ENCODE measurements at regions not wholly inside any gene's neighbourhood (a gene's known extent, or its start where the extent isn't known, plus 50 kb on each side); places are given as distances from the start of the nearest gene placed in this dataset.

DNA sequence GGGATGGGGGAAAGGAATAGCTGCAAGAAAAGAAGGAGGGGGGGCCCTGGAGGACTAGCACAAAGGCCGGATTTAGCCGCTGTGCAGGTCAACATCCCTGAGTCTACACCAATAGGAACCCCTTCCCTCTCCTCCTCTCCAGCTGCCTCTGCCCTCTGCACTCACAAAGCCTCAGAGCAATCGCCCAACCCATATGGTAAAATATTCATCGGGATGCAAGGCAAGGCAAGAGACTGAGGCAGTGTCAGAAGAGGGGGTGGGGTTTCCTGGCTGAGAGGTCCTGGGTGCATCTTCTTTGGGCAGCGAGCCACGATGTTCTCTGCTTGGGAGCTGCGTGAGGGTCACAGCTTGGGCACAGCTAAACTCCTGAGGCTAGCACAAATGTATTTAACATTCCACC is 115.5 kb upstream of the NLRP1 start:
- no peak overlapping the region for H3K4me3 ChIP-seq (replicated peaks; ENCODE audit: insufficient read depth, low read length)
- no peak for DNase-seq (ENCODE audit: low read depth in 1 of 2, low spot score in 1 of 2)
- no peak overlapping the region for H3K27ac ChIP-seq (replicated peaks)
- TF ChIP-seq, protein P1, sequence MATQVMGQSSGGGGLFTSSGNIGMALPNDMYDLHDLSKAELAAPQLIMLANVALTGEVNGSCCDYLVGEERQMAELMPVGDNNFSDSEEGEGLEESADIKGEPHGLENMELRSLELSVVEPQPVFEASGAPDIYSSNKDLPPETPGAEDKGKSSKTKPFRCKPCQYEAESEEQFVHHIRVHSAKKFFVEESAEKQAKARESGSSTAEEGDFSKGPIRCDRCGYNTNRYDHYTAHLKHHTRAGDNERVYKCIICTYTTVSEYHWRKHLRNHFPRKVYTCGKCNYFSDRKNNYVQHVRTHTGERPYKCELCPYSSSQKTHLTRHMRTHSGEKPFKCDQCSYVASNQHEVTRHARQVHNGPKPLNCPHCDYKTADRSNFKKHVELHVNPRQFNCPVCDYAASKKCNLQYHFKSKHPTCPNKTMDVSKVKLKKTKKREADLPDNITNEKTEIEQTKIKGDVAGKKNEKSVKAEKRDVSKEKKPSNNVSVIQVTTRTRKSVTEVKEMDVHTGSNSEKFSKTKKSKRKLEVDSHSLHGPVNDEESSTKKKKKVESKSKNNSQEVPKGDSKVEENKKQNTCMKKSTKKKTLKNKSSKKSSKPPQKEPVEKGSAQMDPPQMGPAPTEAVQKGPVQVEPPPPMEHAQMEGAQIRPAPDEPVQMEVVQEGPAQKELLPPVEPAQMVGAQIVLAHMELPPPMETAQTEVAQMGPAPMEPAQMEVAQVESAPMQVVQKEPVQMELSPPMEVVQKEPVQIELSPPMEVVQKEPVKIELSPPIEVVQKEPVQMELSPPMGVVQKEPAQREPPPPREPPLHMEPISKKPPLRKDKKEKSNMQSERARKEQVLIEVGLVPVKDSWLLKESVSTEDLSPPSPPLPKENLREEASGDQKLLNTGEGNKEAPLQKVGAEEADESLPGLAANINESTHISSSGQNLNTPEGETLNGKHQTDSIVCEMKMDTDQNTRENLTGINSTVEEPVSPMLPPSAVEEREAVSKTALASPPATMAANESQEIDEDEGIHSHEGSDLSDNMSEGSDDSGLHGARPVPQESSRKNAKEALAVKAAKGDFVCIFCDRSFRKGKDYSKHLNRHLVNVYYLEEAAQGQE (IDR thresholded peaks at IDR 0.05; ENCODE audit: insufficient replicate concordance, low read depth), result no peak
- TF ChIP-seq GABPA (IDR thresholded peaks at IDR 0.05; ENCODE audit: low read depth), result no peak
- no peak for TF ChIP-seq POLR2AphosphoS5 (IDR thresholded peaks at IDR 0.05; ENCODE audit: low read depth)
- TF ChIP-seq, protein P2, sequence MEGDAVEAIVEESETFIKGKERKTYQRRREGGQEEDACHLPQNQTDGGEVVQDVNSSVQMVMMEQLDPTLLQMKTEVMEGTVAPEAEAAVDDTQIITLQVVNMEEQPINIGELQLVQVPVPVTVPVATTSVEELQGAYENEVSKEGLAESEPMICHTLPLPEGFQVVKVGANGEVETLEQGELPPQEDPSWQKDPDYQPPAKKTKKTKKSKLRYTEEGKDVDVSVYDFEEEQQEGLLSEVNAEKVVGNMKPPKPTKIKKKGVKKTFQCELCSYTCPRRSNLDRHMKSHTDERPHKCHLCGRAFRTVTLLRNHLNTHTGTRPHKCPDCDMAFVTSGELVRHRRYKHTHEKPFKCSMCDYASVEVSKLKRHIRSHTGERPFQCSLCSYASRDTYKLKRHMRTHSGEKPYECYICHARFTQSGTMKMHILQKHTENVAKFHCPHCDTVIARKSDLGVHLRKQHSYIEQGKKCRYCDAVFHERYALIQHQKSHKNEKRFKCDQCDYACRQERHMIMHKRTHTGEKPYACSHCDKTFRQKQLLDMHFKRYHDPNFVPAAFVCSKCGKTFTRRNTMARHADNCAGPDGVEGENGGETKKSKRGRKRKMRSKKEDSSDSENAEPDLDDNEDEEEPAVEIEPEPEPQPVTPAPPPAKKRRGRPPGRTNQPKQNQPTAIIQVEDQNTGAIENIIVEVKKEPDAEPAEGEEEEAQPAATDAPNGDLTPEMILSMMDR (IDR thresholded peaks at IDR 0.05; ENCODE audit: insufficient read depth, low read length), result no peak
- TF ChIP-seq SPI1 (IDR thresholded peaks at IDR 0.05; ENCODE audit: borderline replicate concordance, low read depth), result no peak
- no peaks in the 10 kb centered on the region for H3K27me3 ChIP-seq (ENCODE audit: insufficient read depth, poor library complexity, severe bottlenecking)

DNA sequence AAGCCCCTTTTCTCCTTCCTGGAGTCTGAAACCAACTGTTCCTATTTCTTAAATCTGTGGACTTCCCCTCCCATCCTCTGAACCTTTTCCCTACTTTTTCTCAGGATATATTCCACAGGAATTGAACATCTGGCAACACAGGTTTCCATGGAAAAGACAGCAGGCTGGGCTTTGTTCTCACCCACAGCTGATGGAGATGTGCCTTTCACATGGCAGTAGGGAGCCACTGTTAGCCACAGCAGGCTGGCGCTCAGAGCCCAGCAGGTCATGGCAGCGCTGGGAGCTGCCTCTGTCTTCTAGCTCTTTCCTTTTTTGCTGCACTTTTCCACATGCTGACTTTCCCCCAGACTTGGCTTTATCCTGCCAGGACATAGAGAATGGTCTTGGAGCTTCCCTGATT is 116.4 kb upstream of the NLRP1 start:
- DNase-seq (ENCODE audit: low read depth in 1 of 2, low spot score in 1 of 2), result no peak
- TF ChIP-seq, protein P2 (IDR thresholded peaks at IDR 0.05; ENCODE audit: insufficient read depth, low read length), result no peak
- TF ChIP-seq SPI1 (IDR thresholded peaks at IDR 0.05; ENCODE audit: borderline replicate concordance, low read depth) (no peak), POLR2AphosphoS5 (IDR thresholded peaks at IDR 0.05; ENCODE audit: low read depth) (no peak), GABPA (IDR thresholded peaks at IDR 0.05; ENCODE audit: low read depth) (no peak)
- TF ChIP-seq, protein P1 (IDR thresholded peaks at IDR 0.05; ENCODE audit: insufficient replicate concordance, low read depth), result no peak
- no peaks in the 10 kb centered on the region for H3K27me3 ChIP-seq (ENCODE audit: insufficient read depth, poor library complexity, severe bottlenecking)
- H3K27ac ChIP-seq (replicated peaks), result no peak overlapping the region
- H3K4me3 ChIP-seq (replicated peaks; ENCODE audit: insufficient read depth, low read length), result no peak overlapping the region

DNA sequence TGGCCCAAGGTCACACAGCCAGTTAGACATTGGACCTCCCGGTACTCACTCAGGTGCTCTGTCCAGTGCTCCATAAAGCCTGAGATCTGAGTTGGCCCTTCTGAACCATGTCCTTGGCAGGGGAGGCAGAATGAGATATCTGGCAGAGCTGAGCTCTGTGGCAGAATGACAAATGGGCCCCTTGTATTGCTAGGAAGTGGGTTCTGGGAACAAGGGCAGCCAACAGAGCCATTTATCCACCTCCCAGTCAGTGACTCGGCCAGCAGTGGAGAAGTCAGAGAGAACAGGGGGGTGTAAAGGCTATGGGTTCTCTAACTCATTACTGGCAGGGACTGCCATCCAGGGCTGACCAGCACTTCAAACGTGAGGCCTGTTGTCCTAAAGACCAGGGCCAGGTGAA is 117.1 kb upstream of the NLRP1 start:
- DNase-seq (ENCODE audit: low read depth in 1 of 2, low spot score in 1 of 2), result no peak
- H3K27me3 ChIP-seq (ENCODE audit: insufficient read depth, poor library complexity, severe bottlenecking), result no peaks in the 10 kb centered on the region
- no peak overlapping the region for H3K27ac ChIP-seq (replicated peaks)
- H3K4me3 ChIP-seq (replicated peaks; ENCODE audit: insufficient read depth, low read length), result no peak overlapping the region
- TF ChIP-seq GABPA (IDR thresholded peaks at IDR 0.05; ENCODE audit: low read depth) (no peak), POLR2AphosphoS5 (IDR thresholded peaks at IDR 0.05; ENCODE audit: low read depth) (no peak), SPI1 (IDR thresholded peaks at IDR 0.05; ENCODE audit: borderline replicate concordance, low read depth) (no peak)
- TF ChIP-seq, protein P2 (IDR thresholded peaks at IDR 0.05; ENCODE audit: insufficient read depth, low read length), result no peak
- TF ChIP-seq, protein P1 (IDR thresholded peaks at IDR 0.05; ENCODE audit: insufficient replicate concordance, low read depth), result no peak

All from HL-60 (cell line).